ENCODE measurements at regions not wholly inside any gene's neighbourhood (a gene's known extent, or its start where the extent isn't known, plus 50 kb on each side); places are given as distances from the start of the nearest gene placed in this dataset.

- H3K9me3 Mint-ChIP-seq, result peaks cover 36% of the 10 kb centered on the region
- CTCF ChIA-PET, result no interaction called here
- H3K4me3 Mint-ChIP-seq, result no peak overlapping the region
- H3K4me1 Mint-ChIP-seq, result no peaks in the 10 kb centered on the region
- POLR2A ChIA-PET, result no interaction called here
- ATAC-seq (no peak), DNase-seq (ENCODE audit: low spot score) (no peak)
- H3K27ac Mint-ChIP-seq, result no peak overlapping the region
- H3K36me3 Mint-ChIP-seq, result peaks cover 19% of the 10 kb centered on the region
- TF ChIP-seq E2F5 (CRISPR knock-in tag; IDR thresholded peaks at IDR 0.05) (no peak), JAZF1 (CRISPR knock-in tag; IDR thresholded peaks at IDR 0.05) (no peak), IRF2 (CRISPR knock-in tag; IDR thresholded peaks at IDR 0.05; ENCODE audit: borderline replicate concordance, low read depth) (no peak), SMAD4 (CRISPR knock-in tag; IDR thresholded peaks at IDR 0.05) (no peak), ZSCAN18 (CRISPR knock-in tag; IDR thresholded peaks at IDR 0.05) (no peak), ZNF317 (CRISPR knock-in tag; IDR thresholded peaks at IDR 0.05; ENCODE audit: borderline replicate concordance, low read depth) (no peak), ZNF232 (CRISPR knock-in tag; IDR thresholded peaks at IDR 0.05) (no peak), ATF1 (CRISPR knock-in tag; IDR thresholded peaks at IDR 0.05) (no peak), RORB (CRISPR knock-in tag; IDR thresholded peaks at IDR 0.05) (no peak), NFATC4 (CRISPR knock-in tag; IDR thresholded peaks at IDR 0.05) (no peak), AFF4 (CRISPR knock-in tag; IDR thresholded peaks at IDR 0.05; ENCODE audit: borderline replicate concordance) (no peak), EMX1 (CRISPR knock-in tag; IDR thresholded peaks at IDR 0.05) (no peak)
- TF ChIP-seq, protein P1, sequence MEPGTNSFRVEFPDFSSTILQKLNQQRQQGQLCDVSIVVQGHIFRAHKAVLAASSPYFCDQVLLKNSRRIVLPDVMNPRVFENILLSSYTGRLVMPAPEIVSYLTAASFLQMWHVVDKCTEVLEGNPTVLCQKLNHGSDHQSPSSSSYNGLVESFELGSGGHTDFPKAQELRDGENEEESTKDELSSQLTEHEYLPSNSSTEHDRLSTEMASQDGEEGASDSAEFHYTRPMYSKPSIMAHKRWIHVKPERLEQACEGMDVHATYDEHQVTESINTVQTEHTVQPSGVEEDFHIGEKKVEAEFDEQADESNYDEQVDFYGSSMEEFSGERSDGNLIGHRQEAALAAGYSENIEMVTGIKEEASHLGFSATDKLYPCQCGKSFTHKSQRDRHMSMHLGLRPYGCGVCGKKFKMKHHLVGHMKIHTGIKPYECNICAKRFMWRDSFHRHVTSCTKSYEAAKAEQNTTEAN (CRISPR knock-in tag; IDR thresholded peaks at IDR 0.05), result no peak
- TF ChIP-seq, protein P2, sequence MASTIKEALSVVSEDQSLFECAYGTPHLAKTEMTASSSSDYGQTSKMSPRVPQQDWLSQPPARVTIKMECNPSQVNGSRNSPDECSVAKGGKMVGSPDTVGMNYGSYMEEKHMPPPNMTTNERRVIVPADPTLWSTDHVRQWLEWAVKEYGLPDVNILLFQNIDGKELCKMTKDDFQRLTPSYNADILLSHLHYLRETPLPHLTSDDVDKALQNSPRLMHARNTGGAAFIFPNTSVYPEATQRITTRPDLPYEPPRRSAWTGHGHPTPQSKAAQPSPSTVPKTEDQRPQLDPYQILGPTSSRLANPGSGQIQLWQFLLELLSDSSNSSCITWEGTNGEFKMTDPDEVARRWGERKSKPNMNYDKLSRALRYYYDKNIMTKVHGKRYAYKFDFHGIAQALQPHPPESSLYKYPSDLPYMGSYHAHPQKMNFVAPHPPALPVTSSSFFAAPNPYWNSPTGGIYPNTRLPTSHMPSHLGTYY (CRISPR knock-in tag; IDR thresholded peaks at IDR 0.05), result no peak
- TF ChIP-seq, protein P3, sequence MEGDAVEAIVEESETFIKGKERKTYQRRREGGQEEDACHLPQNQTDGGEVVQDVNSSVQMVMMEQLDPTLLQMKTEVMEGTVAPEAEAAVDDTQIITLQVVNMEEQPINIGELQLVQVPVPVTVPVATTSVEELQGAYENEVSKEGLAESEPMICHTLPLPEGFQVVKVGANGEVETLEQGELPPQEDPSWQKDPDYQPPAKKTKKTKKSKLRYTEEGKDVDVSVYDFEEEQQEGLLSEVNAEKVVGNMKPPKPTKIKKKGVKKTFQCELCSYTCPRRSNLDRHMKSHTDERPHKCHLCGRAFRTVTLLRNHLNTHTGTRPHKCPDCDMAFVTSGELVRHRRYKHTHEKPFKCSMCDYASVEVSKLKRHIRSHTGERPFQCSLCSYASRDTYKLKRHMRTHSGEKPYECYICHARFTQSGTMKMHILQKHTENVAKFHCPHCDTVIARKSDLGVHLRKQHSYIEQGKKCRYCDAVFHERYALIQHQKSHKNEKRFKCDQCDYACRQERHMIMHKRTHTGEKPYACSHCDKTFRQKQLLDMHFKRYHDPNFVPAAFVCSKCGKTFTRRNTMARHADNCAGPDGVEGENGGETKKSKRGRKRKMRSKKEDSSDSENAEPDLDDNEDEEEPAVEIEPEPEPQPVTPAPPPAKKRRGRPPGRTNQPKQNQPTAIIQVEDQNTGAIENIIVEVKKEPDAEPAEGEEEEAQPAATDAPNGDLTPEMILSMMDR (IDR thresholded peaks at IDR 0.05), result no peak
- TF ChIP-seq, protein P4, sequence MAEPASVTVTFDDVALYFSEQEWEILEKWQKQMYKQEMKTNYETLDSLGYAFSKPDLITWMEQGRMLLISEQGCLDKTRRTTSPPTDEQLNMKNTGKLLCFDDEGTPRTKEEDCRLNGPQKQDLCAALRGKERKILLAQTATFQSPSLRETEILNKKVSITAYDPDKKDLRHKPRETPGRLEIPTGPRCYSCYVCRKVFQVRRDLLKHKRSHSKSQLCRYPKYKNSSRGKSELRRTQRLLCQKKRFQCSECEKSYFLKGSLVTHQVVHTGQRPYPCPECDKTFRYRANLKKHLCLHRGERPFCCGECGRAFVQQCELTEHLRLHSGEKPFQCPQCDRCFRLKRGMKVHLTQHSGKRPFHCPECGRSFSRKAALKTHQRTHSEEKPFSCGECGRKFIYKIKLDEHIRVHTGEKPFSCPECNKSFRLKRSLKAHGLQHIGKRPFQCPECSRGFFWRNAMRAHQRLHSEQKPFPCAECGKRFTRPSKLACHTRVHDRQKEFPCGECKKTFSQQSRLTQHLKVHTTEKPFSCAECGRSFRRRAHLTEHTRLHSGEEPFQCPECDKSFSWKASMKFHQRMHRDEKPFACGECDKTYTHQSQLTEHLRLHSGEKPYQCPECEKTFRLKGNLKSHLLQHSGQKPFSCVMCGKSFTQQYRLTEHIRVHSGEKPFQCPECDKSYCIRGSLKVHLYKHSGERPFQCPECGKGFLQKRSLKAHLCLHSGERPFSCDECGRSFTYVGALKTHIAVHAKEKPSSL (CRISPR knock-in tag; conservative IDR thresholded peaks at IDR 0.05), result no peak
- H3K27me3 Mint-ChIP-seq (ENCODE audit: low read depth), result no peaks in the 10 kb centered on the region; the same call in 1 of the 2 replicates
Observed at GRCh38 chrX:144946666-144947065, 300.6 kb upstream of the SPANXN1 start.

Measured in WTC11 (cell line).